Embryonic facial prominence (tissue), 1 donor: ENCODE measurements at regions not wholly inside any gene's neighbourhood (a gene's known extent, or its start where the extent isn't known, plus 50 kb on each side); places are given as distances from the start of the nearest gene placed in this dataset.

Experiments used
- DNase-seq: peaks from one replicate; pipeline ENCODE4 v3.0.0-alpha.2; 2016; ENCODE audit errors: extremely low spot score

GRCh38 chr3:72144773-72145505, 360.0 kb upstream of the PROK2 start:
- no peak for DNase-seq

- no peak for DNase-seq
Observed at GRCh38 chr3:72143966-72144717, 359.2 kb upstream of the PROK2 start.

GRCh38 chr3:72143322-72143721, 358.4 kb upstream of the PROK2 start:
- no peak for DNase-seq

- DNase-seq, result no peak
Observed at GRCh38 chr3:72142028-72142427, 357.1 kb upstream of the PROK2 start.

GRCh38 chr3:72141264-72141663, 356.3 kb upstream of the PROK2 start:
- no peak for DNase-seq

GRCh38 chr3:72139316-72139715, 354.4 kb upstream of the PROK2 start:
- no peak for DNase-seq

- DNase-seq, result no peak
Observed at GRCh38 chr3:72137865-72138861, 353.2 kb upstream of the PROK2 start.

- DNase-seq, result no peak
Observed at GRCh38 chr3:72135636-72136035, 350.7 kb upstream of the PROK2 start.

- DNase-seq, result no peak
Observed at GRCh38 chr3:72134989-72135451, 350.1 kb upstream of the PROK2 start.

- DNase-seq, result no peak
Observed at GRCh38 chr3:72133329-72134011, 348.5 kb upstream of the PROK2 start.

GRCh38 chr3:72131899-72132298, 347.0 kb upstream of the PROK2 start:
- no peak for DNase-seq

- DNase-seq, result no peak
Observed at GRCh38 chr3:72130565-72130964, 345.6 kb upstream of the PROK2 start.

GRCh38 chr3:72129501-72130094, 344.6 kb upstream of the PROK2 start:
- peak; percentile 41 for DNase-seq

- no peak for DNase-seq
Observed at GRCh38 chr3:72128921-72129320, 344.0 kb upstream of the PROK2 start.

GRCh38 chr3:72127844-72128243, 342.9 kb upstream of the PROK2 start:
- DNase-seq, result no peak

GRCh38 chr3:72127224-72127612, 342.3 kb upstream of the PROK2 start:
- no peak for DNase-seq

GRCh38 chr3:72126441-72127223, 341.7 kb upstream of the PROK2 start:
- DNase-seq, result no peak

GRCh38 chr3:72123908-72124441, 339.0 kb upstream of the PROK2 start:
- DNase-seq, result no peak

- DNase-seq, result no peak
Observed at GRCh38 chr3:72120806-72121778, 336.1 kb upstream of the PROK2 start.
